HG03565 (cell line): ENCODE measurements at regions not wholly inside any gene's neighbourhood (a gene's known extent, or its start where the extent isn't known, plus 50 kb on each side); places are given as distances from the start of the nearest gene placed in this dataset.

Experiments
- ATAC-seq: cut with Tn5 transposase; IDR thresholded peaks from one replicate; pipeline ENCODE4 v1.9.1; 2021; ENCODE audit warnings: mild to moderate bottlenecking, moderate library complexity; ENCODE audit not compliant: unreplicated experiment

DNA sequence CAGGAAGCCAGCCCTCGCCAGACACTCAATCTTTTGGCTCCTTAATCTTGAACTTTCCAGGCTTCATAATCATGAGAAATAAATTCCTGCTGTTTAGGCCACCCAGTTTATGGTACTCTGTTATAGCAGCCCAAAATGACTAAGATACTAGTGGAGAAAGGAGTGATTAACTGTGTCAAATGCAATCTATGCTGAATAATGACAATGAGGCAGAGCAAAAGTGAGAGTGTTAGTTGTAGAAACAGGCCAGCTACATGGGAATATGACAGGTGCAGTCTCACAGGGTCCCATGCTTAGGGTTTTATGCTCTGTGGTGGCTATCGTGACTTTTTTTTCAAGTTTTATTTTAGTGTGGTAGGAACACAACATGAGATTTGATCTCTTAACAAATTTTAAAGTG lies 888.8 kb downstream of the TTLL7 start:
- no peak for ATAC-seq

DNA sequence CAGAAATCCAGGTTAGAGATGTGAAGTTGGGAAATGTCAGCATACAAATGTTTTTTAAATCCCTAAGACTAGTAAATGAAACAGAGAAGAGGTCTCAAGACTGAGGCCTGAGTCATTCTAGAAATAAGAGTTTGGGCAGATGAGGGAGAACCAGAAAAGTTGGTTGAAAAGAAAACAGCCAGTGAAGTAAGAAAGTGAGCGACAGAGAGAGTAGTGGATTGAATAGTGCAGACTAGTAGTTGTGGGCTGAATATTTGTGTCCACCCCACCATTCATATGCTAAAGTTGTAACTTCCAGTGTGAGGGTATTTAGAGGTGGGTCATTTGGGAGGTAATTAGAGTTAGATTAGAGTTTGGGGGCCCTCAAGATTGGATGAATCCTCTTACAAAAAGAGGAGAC lies 889.2 kb downstream of the TTLL7 start:
- peak; percentile 60 for ATAC-seq

DNA sequence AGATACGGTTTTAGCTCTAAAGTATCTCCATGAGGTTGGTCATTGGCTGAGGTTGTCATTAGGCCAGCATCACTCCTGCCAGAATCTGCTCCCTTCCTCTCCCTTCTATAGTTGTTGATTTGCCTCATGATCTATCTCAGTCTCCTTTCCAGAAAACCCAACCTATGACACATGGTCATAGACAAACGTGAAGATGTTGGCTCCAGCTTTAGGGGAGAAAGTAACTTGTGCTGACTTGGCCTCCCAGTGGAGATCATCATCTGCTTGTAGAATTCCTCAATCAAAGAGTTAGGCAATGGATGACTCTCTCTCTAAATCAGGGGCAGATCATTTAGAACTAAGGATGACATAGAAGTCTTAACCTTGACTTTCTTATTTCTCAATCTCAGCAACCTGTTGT lies 894.4 kb downstream of the TTLL7 start:
- ATAC-seq = no peak

DNA sequence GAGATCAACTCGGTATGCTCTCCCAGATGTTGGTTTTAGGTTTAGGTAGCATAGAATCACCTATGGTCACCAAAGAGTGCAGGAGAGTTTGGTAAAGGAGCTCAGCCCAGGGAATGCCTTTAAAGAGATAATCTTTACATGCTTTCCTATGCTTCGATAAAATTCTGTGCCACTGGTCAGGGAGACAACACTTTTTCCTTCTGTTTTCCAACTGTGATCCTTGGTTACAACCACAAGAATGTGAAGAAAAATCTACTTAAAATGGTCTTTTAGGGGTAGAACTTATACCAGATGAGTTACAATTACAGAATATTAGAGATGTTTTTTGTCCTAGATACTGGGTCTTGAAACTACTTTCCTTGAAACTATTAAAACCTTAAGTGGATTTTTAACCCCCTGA lies 895.6 kb downstream of the TTLL7 start:
- ATAC-seq = no peak

DNA sequence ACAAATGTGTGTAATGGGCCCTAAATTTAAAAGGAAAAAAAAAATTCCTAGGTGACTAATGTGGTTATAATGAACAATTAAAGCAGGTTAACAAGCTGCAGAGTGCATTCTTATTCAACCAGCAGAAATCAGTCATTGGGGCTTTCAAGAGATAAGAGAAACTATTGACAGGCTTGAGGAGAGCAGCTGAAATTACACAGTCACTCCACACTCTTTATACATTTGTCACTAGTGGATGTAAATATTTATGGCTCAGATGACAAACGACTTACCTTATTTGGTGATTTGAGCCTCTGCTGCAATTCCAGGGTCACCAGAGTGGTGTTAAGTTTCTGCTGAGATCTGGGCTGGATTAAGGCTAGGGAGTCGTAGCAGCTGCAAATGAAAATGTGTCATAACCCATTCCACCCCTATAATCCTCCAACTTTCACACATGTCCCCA lies 896.3 kb downstream of the TTLL7 start:
- no peak for ATAC-seq

DNA sequence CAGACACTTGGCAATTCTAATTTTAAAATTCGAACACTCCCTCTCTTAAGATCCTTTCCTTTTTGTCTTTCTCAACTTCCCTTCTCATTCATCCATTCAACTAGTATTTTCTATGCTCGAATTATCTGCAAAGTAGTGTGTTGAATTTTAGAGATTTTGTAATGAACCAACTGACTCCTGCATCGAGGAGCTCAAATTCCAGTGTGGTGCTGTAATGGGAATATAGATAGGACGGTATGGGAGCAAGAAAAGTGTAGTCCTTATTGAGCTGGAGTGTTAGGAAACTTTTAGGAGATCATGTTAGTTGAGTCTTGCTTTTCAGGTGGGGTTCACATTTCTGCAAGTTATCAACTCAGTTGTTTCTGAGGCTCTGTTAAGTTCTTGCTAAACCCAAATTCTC lies 897.5 kb downstream of the TTLL7 start:
- ATAC-seq = no peak

DNA sequence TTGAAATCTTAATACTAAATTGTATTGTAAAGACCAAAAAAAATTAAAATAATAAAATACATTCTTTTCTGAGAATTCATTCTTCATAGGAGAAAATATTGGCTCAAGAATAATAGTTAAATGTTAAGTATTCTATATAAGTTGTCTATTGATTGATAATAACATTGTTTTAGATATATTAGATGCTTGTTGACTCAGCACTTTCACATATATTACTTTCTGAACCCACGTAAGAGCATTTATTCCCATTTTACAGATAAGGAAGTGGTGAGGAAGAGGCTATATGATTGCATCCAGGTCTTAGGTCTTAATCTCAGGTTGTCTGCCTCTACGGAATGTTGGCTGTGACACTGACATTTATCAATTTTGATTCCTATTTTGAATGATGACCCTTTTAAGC lies 898.8 kb downstream of the TTLL7 start:
- ATAC-seq = no peak

DNA sequence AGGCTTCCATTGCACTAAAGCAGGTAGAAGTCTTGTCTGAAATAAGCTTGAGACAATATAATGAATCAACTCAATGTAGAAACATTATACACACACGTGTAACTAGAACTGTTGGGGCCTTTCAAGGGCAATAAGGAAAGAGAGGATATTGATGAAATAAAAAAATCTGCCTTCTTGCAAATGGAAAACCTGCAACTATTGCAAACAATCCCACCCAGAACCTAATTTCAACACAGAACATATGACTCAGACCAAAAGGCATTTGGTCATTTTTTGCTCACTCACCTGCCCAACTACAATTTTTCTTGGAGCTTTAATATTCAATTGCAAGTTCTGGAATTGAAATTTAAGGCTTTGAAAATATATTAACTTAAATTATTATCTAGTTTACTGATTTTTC lies 900.1 kb downstream of the TTLL7 start:
- no peak for ATAC-seq

DNA sequence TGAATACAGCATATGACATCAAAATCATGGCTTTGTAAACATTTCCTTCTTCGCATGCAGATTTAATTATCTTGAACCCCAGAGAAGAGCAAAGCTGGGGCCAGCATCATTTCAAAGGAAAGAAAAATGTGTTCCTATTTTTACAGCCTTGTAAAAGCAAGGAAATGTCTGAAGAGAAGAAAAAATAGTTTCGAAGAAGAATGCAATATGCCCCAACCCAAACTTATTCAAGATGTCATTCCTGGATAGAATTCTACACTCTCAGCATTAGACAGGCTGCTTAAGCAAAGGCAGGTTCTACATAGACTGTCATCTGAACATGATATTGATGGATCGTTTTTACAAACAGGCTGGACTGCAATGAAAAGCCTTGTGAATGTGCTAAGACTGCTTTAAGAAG lies 900.8 kb downstream of the TTLL7 start:
- no peak for ATAC-seq

DNA sequence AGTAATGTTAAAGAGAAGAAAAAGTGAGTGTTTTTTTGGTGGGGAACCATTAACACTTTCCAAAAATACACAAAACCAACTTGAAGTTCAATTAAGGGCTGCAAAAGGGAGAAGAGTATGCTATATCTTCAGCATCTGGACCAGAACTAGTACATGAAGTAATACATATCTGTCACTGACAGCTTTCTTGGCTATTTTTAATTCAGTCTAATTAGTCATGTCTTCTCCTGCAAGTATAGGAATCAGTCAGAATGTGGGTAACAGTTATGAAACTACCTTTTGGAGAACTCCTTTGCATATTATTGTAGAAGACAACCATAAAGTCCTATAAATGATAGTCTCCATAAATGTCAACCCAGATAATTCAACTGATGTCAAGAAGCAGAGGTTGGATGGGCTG lies 901.2 kb downstream of the TTLL7 start:
- ATAC-seq = no peak

DNA sequence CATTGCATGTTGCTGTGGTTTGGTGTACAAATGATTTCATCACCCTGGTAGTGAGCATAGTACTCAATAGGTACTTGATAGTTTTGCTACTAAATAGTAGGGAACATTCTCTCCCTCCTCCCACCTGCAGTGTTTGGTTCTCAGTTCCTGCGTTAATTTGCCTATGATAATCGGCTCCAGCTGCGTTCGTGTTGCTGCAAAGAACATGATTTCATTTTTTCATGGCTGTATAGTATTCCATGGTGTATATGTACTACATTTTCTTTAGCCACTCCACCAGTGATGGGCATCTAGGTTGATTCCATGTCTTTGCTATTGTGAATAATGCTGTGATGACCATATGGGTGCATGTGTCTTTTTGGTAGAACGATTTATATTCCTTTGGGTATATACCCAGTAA lies 903.4 kb downstream of the TTLL7 start:
- no peak for ATAC-seq

DNA sequence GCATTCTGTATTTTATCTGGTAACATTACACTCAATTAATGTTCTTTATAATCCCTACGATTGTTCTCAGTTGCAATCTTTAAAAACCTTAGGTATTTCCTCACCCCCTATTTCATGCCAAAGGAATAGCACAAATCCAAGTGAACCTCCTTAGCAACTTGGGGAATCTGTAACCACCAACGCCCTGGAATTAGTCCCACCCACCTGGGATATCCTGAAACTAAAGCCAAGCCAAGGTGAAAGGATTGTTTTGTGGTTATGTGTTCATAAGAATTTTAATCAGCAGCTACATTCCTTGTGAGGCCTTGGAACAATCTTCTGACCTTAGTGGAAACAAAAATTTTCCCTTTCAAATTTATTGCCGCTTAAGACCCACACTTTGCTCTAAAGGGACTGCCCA lies 908.7 kb downstream of the TTLL7 start:
- ATAC-seq = no peak

DNA sequence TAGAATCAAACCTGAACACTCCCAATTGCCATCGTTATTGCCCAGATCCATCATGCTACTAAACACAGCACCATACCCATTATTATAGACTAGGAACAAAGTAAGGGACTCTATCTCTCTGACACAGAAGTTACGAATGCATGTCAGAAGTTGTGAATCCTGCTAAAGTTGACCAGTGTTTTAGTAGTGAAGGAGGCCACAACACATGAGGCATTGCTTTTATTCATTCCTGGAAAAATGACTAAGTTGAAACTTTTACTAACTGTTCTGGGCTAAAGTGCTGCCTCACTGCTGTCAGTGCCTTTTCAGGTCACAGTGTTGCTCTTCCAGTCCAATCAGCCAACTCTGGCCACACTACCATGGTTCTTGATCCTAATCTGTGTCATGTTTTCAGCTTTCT lies 911.1 kb downstream of the TTLL7 start:
- no peak for ATAC-seq

DNA sequence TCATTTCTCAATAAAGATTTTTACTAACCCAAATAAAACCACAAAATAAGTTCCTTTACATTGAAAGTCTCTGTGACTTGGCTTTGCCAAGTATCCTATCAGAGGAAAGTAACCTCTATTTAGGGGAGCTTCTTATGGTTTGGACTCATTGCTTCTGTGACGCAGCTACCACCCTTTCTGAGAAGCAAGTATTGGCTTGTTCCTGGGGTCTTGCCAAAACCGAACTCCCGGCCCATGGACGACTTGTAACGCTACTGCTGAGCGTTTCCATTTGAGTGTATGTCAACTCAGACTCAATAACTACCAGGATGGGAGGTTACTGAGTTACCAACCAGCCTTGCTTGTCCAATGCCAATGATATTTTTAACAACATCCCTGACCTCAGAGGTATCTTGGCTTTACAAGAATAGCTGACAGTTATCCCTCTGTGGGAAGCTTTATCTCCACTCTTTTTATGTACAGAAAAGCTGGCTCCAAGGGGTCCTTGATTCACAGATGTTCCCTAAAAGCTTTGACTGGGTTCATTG lies 911.9 kb downstream of the TTLL7 start:
- ATAC-seq = no peak

DNA sequence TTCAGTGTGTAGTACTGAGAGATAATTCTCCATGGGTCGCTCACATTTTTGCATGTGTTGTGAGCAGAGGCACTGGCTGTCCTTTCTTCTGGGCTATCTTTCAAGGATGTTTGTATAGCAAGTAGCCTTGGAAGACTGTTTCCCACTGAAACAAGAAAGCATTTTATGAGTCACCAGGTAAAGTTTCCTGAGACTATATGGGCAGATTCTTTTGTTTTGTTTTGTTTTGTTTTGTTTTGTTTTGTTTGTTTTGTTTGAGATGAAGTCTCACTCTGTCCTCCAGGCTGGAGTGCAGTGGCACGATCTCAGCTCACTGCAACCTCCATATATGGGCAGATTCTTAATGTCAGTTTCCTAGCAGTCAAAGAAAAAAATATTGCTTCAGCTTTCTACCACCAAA lies 912.6 kb downstream of the TTLL7 start:
- ATAC-seq = no peak

DNA sequence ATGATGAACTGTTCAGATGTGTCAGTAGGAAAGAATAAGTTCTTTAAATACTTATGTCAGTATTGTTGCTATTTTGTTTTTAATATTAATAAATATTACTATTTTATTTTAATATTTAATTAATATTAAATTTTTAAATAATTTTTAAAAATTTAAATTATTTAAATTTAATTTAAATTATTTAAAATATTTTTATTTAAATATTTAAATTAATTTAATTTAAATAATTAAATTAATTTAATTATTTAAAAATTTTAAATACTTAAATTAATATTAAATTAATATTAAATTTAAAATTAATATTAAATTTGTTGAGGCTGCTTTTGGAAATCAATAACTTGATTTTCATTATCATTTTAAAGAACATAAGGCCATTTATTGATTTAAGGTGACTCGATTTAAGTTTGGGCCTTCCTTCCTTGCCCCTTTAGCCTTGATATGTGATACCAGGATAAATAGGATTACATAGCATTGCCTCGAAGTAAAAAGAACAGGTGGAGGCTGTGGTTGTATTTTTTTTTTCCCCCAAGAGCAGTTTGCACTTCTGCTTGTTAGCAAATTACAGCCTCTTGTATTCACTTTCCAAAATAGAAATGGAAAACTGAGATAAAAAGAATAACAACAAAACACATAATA lies 915.2 kb downstream of the TTLL7 start:
- ATAC-seq = no peak

DNA sequence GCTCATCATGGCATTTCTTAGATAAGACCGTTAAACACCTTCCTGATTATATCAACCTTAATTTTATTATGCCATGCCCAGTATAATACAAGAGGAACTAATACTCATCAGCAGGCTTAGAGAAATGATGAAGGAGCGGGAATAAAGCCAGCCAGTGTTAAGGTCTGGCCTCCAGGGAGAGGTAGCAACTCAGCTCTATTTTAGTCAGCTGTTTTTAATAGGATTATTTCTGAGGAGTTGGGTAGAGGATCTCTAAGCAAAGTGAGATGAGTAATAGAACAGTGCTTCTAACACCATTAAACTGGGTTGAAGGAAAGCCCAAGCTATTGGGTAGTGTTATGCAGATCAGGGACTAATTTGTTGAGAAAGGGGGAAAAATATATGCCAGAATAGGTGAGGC lies 921.5 kb downstream of the TTLL7 start:
- no peak for ATAC-seq

DNA sequence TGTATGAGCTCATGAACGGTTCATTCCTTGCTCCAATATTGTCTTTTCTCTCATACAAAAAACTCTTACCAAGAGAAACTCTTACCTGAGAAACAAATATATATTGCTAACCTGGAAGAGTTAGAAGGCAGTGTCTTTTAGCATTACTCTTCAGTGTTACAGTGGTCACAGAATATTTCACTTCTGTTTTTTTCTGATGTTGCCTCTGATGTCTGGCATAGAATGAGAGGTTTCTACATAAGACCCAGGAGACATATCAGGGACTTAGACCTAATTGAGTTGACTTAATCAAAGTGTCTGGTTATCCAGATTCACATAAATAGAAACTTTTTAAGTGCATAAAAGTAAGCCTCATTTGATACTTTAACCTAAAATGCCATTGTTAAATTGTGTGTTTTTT lies 923.8 kb downstream of the TTLL7 start:
- ATAC-seq = no peak

DNA sequence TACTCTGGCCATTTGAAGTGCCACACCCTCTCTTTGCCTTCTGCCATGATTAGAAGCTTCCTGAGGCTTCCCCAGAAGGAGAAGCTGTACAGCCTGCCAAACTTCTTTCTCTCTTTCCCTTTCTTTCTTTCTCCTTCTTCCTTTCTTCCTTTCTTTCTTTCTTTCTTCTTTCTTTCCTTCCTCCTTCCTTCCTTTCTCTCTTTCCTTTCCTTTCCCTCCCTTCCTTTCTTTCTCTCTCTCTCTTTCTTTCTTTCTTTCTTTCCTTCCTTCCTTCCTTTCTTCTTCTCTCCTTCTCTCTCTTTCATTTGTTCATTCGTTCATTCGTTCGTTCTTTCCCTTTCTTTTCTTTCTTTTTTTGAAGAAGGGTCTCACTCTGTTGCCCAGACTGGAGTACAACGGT lies 931.0 kb downstream of the TTLL7 start:
- no peak for ATAC-seq

DNA sequence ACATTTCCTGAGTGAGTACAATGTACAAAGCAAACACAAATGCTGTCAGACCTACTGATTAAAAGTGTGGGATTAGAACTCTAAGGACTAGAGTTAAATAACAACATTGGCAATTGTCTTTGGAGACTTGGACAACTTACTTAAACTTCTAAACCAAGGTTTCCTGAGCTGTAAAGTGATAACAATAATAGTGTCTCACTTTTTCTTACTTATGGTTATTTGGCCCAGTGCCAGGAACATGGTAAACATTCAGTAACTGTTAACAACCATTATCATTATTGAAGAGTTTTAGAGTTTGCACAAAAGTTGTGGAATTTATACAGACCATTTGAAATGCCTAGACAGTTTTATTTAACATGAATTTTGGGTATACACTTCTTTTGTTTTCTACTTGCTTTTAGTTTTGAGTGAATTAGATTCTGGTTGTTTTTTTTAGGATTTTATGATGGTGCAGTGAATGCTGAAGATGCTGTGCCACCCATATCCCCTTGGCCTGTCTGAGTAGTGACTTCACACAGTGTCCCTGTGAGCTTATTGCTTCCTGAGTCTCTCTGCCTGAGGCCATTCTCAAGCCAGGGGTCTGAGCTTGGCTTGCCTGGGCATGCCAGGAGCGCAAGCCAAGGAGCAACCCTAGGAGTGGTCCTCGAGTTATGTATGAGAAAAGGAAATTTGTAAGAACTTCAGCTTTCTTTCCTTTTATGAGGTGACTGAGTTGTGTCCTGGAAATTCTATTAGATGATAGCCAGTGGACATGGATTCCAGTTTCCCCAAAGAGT lies 932.8 kb downstream of the TTLL7 start:
- ATAC-seq = no peak

DNA sequence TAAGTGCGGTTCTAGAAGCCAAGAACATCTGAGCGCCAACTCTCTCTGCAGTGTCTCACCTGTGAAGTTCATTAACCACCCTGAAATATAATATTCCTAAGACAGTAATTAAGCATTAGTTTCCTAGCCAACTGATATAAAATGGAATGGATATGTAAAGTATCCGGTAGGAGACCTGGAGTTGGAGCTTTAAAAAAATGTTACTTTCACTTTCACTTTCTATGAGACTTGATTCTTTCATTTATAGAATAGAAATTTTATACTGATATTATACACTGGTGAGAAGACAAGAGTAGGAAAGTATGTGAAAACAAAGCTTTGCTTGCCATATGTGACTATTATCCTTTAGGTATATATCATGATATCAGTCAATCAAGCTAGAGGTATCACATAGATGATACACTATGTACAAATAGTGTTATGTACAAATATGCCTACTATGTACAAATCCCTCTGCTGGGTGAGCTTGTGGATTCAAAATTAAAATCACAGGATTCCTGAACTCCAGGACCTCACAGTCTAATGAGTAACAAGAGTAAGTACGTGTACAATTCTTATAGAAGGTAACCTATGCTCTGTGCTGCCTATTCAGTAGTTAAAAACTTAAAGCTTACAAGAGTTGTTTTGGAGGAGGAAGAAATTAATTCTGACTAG lies 934.2 kb downstream of the TTLL7 start:
- no peak for ATAC-seq
